K562 (cell line): ENCODE measurements at regions not wholly inside any gene's neighbourhood (a gene's known extent, or its start where the extent isn't known, plus 50 kb on each side); places are given as distances from the start of the nearest gene placed in this dataset.

ENCODE experiments used
- BCL6 ChIP-seq: fragments of 250-450 bp; sonication (Bioruptor Pico); IDR thresholded peaks from 2 replicates; pipeline ENCODE4 v1.4.0; 2020
- ELK1 ChIP-seq: sonication (generic); formaldehyde crosslinking; IDR thresholded peaks from 2 replicates; pipeline ENCODE4 v1.8.1; 2022; ENCODE audit warnings: missing genetic modification reagents
- IRF9 ChIP-seq: fragments of 450-650 bp; IDR thresholded peaks from 2 replicates; pipeline ENCODE4 v1.6.1; 2016; ENCODE audit warnings: missing biosample characterization, missing genetic modification characterization
- NR2C1 ChIP-seq, 2 experiments: fragments of 450-650 bp; IDR thresholded peaks; 2 replicates each; pipeline ENCODE4 v1.6.1; 2017; ENCODE audit warnings: mild to moderate bottlenecking in 2 of 2, antibody characterized with exemption in 1 of 2, inconsistent platforms in 1 of 2, missing compliant biosample characterization in 1 of 2, missing genetic modification characterization in 1 of 2
- ZNF280B ChIP-seq: fragments of 250-450 bp; sonication (Bioruptor Pico); IDR thresholded peaks from 2 replicates; pipeline ENCODE4 v1.5.1; 2021; ENCODE audit warnings: mild to moderate bottlenecking

- TF ChIP-seq ZNF280B (CRISPR knock-in tag) (no peak), NR2C1 (IDR thresholded peaks at IDR 0.05) (no peak), NR2C1 (tag; IDR thresholded peaks at IDR 0.05) (no peak), IRF9 (no peak), BCL6 (CRISPR knock-in tag) (no peak), ELK1 (CRISPR knock-in tag) (no peak)
These were observed 139.3 kb downstream of the CXCL12 start for GRCh38 chr10:44245601-44245938.
